ENCODE measurements at regions not wholly inside any gene's neighbourhood (a gene's known extent, or its start where the extent isn't known, plus 50 kb on each side); places are given as distances from the start of the nearest gene placed in this dataset.

GRCh38 chr3:8206971-8207617, 294.5 kb upstream of the LMCD1 start:
- TF ChIP-seq, protein P1, sequence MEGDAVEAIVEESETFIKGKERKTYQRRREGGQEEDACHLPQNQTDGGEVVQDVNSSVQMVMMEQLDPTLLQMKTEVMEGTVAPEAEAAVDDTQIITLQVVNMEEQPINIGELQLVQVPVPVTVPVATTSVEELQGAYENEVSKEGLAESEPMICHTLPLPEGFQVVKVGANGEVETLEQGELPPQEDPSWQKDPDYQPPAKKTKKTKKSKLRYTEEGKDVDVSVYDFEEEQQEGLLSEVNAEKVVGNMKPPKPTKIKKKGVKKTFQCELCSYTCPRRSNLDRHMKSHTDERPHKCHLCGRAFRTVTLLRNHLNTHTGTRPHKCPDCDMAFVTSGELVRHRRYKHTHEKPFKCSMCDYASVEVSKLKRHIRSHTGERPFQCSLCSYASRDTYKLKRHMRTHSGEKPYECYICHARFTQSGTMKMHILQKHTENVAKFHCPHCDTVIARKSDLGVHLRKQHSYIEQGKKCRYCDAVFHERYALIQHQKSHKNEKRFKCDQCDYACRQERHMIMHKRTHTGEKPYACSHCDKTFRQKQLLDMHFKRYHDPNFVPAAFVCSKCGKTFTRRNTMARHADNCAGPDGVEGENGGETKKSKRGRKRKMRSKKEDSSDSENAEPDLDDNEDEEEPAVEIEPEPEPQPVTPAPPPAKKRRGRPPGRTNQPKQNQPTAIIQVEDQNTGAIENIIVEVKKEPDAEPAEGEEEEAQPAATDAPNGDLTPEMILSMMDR (IDR thresholded peaks at IDR 0.05) = no peak
- H3K4me3 ChIP-seq = no peak overlapping the region
- intact Hi-C loops (cut with DNase I) = no loop called here

GRCh38 chr3:8210882-8211341, 290.7 kb upstream of the LMCD1 start:
- no peak for DNase-seq

More at GRCh38 chr3:8206971-8207617, 294.5 kb upstream of the LMCD1 start:
- H3K9ac ChIP-seq (ENCODE audit: low read depth in 2 of 2, low read length in 2 of 2) = no peak overlapping the region
- H3K4me1 ChIP-seq = no peaks in the 10 kb centered on the region
- H3K27ac ChIP-seq = no peak overlapping the region
- no peaks in the 10 kb centered on the region for H3K36me3 ChIP-seq
- H3K27me3 ChIP-seq = no peaks in the 10 kb centered on the region
- DNase-seq = no peak
- H3K9me3 ChIP-seq = no peaks in the 10 kb centered on the region

DNA sequence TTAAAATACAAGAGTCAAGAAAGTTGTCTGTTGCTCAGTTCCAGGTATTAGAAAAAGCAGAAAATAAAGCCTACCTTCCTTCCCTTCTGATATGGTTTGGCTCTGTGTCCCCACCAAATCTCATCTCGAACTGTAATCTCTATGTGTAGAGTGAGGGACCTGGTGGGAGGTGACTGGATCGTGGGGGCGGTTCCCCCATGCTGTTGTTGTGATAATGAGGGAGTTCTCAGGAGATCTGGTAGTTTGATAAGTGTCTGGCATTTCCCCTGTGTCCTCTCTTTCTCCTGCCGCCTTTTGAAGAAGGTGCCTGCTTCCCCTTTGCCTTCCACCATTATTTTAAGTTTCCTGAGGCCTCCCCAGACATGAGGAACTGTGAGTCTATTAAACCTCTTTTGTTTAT, 288.8 kb upstream of the LMCD1 start:
- Histone ChIP-seq H3K36me3 (no peaks in the 10 kb centered on the region), H3K4me3 (no peak overlapping the region), H3K4me1 (no peaks in the 10 kb centered on the region), H3K9ac (ENCODE audit: low read depth in 2 of 2, low read length in 2 of 2) (no peak overlapping the region), H3K27ac (no peak overlapping the region), H3K9me3 (no peaks in the 10 kb centered on the region), H3K27me3 (no peaks in the 10 kb centered on the region)
- no peak for DNase-seq
- TF ChIP-seq, protein P1 (IDR thresholded peaks at IDR 0.05) = no peak
- intact Hi-C loops (cut with DNase I) = no loop called here

More at GRCh38 chr3:8210882-8211341, 290.7 kb upstream of the LMCD1 start:
- H3K9me3 ChIP-seq = no peaks in the 10 kb centered on the region
- H3K27me3 ChIP-seq = no peaks in the 10 kb centered on the region
- no peaks in the 10 kb centered on the region for H3K4me1 ChIP-seq
- no peak overlapping the region for H3K9ac ChIP-seq (ENCODE audit: low read depth in 2 of 2, low read length in 2 of 2)
- H3K27ac ChIP-seq = no peak overlapping the region
- H3K4me3 ChIP-seq = no peak overlapping the region
- intact Hi-C loops (cut with DNase I) = no loop called here
- TF ChIP-seq, protein P1 (IDR thresholded peaks at IDR 0.05) = no peak
- H3K36me3 ChIP-seq = no peaks in the 10 kb centered on the region

DNA sequence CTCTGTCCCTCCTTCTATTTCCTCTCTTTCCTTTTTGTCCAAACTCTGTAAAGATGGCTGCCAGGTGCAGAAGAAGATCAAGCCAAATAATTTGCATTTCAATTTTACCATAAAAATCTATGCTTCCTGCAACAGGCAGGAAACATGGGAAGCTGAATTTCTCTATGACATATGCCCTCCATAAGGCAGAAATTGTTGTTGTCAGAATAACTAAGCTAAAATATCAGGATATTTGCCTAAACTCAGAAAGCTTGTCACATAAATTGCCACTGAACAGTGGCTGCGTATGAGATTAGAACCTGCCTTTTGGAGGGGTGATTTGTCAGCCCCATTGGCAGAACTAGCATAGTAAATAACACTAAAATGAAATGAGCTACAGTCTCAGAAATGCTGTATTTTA, 288.3 kb upstream of the LMCD1 start:
- Histone ChIP-seq H3K9ac (ENCODE audit: low read depth in 2 of 2, low read length in 2 of 2) (no peak overlapping the region), H3K36me3 (no peaks in the 10 kb centered on the region), H3K27me3 (no peaks in the 10 kb centered on the region), H3K4me3 (no peak overlapping the region), H3K4me1 (no peaks in the 10 kb centered on the region), H3K27ac (no peak overlapping the region), H3K9me3 (no peaks in the 10 kb centered on the region)
- intact Hi-C loops (cut with DNase I) = no loop called here
- DNase-seq = no peak
- TF ChIP-seq, protein P1 (IDR thresholded peaks at IDR 0.05) = no peak

- no peaks in the 10 kb centered on the region for H3K36me3 ChIP-seq
- H3K4me1 ChIP-seq = no peaks in the 10 kb centered on the region
- H3K9ac ChIP-seq (ENCODE audit: low read depth in 2 of 2, low read length in 2 of 2) = no peak overlapping the region
- no peaks in the 10 kb centered on the region for H3K27me3 ChIP-seq
- intact Hi-C loops (cut with DNase I) = no loop called here
- H3K27ac ChIP-seq = no peak overlapping the region
- TF ChIP-seq, protein P1 (IDR thresholded peaks at IDR 0.05) = no peak
- no peak for DNase-seq
- no peak overlapping the region for H3K4me3 ChIP-seq
- H3K9me3 ChIP-seq = no peaks in the 10 kb centered on the region
These were observed 285.8 kb upstream of the LMCD1 start for GRCh38 chr3:8215821-8216220.
